ENCODE measurements at regions not wholly inside any gene's neighbourhood (a gene's known extent, or its start where the extent isn't known, plus 50 kb on each side); places are given as distances from the start of the nearest gene placed in this dataset.

DNA sequence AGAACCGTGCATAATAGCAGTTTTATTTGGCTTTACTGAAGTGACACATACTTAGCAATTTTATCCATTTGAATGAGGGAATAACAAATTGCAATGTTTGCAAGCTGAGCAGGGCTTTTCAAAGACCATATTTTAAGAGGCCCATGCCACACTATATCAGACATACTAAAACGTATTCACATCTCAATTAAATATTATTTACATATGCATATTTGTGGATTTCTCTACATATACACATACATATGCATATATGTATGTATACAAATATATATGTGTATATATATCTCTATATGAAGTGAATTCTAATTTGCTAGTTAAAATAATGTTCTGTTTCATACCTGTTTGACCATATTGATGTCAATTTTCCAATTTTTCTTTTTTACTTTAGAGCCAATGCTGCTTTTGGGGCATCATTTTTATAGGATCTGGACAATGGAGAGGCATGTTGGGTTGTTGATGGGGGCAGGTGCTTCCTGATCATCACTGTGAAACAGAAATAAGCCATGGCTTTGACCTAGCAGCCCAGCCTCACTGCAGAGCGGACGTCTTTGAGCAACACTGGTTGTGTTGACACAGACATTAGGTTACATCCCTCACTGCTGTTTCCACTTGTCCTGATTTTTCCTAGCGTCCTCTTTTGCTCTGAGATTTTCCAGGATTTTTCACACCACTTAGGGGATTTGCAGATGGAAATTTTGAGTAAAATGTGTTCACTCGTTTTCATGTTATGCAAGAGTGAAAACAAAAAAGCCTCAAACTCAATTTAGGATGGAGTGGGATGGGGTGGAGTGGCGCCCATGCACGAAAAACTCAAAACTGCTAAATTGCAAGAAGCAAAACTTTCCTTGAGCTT is 56.9 kb downstream of the RDH14 start:
- TF ChIP-seq, protein P1, sequence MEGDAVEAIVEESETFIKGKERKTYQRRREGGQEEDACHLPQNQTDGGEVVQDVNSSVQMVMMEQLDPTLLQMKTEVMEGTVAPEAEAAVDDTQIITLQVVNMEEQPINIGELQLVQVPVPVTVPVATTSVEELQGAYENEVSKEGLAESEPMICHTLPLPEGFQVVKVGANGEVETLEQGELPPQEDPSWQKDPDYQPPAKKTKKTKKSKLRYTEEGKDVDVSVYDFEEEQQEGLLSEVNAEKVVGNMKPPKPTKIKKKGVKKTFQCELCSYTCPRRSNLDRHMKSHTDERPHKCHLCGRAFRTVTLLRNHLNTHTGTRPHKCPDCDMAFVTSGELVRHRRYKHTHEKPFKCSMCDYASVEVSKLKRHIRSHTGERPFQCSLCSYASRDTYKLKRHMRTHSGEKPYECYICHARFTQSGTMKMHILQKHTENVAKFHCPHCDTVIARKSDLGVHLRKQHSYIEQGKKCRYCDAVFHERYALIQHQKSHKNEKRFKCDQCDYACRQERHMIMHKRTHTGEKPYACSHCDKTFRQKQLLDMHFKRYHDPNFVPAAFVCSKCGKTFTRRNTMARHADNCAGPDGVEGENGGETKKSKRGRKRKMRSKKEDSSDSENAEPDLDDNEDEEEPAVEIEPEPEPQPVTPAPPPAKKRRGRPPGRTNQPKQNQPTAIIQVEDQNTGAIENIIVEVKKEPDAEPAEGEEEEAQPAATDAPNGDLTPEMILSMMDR (IDR thresholded peaks at IDR 0.05) = no peak
- TF ChIP-seq POLR2A (IDR thresholded peaks at IDR 0.05) = no peak
